ENCODE measurements at regions not wholly inside any gene's neighbourhood (a gene's known extent, or its start where the extent isn't known, plus 50 kb on each side); places are given as distances from the start of the nearest gene placed in this dataset.

DNA sequence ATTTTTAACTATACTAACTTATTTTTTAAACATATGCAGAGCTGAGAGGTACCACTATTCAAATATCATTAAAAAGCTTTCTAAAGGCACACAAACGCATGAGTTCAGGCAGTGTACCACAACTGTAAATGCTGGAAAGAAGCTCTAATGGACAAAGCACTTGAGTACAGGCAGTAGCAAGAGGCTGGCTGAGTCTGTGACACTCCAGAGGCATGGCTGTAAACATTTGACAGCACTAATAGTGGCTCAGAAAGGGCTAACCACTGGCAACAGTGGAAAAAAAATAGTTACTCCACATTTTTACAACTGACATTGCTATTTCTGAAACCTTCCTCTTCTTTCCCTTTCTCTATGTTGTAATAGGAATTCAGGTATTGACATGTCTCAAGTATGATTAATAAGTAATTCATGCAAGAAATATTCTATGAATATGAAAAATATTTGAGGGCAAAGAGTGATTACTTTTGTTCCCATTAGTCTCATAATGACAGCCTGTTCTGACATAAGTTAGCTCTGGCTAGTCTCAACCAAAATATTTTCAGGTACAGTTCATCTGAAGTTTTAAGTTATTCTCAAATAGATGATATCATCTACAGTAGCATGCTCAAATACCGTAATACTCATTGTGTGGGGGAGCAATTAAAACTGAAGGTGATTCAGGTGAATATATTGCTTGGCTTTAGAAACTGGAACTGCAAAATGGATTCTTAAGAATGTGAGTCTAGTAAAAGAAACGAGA lies 324.0 kb upstream of the POT1 start:
- Histone ChIP-seq H3K27me3 (ENCODE audit: control insufficient read depth, low read length) (no peaks in the 10 kb centered on the region), H3K4me3 (ENCODE audit: low read length) (no peak overlapping the region), H3K4me1 (ENCODE audit: control insufficient read depth, low read length) (no peaks in the 10 kb centered on the region), H3K36me3 (ENCODE audit: control insufficient read depth, low read length) (no peaks in the 10 kb centered on the region), H3K4me2 (ENCODE audit: low read length) (no peak overlapping the region), H3K9me2 (replicated peaks; ENCODE audit: control insufficient read depth, low read length) (no peaks in the 10 kb centered on the region), H3K9me3 (ENCODE audit: control insufficient read depth, insufficient read depth, low read length) (no peaks in the 10 kb centered on the region), H3F3A (ENCODE audit: control insufficient read depth, insufficient read depth) (no peaks in the 10 kb centered on the region), H3K27ac (ENCODE audit: low read depth, low read length) (no peak overlapping the region), H3K79me2 (ENCODE audit: control insufficient read depth, low read length) (no peaks in the 10 kb centered on the region), H4K20me1 (ENCODE audit: control insufficient read depth, insufficient read depth, low read depth, low read length) (no peaks in the 10 kb centered on the region)
- TF ChIP-seq, protein P1, sequence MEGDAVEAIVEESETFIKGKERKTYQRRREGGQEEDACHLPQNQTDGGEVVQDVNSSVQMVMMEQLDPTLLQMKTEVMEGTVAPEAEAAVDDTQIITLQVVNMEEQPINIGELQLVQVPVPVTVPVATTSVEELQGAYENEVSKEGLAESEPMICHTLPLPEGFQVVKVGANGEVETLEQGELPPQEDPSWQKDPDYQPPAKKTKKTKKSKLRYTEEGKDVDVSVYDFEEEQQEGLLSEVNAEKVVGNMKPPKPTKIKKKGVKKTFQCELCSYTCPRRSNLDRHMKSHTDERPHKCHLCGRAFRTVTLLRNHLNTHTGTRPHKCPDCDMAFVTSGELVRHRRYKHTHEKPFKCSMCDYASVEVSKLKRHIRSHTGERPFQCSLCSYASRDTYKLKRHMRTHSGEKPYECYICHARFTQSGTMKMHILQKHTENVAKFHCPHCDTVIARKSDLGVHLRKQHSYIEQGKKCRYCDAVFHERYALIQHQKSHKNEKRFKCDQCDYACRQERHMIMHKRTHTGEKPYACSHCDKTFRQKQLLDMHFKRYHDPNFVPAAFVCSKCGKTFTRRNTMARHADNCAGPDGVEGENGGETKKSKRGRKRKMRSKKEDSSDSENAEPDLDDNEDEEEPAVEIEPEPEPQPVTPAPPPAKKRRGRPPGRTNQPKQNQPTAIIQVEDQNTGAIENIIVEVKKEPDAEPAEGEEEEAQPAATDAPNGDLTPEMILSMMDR (IDR thresholded peaks at IDR 0.05; ENCODE audit: low read depth, low read length, poor library complexity, severe bottlenecking) = no peak
- TF ChIP-seq EZH2phosphoT487 (IDR thresholded peaks at IDR 0.05; ENCODE audit: borderline replicate concordance, low read length) = no peak

DNA sequence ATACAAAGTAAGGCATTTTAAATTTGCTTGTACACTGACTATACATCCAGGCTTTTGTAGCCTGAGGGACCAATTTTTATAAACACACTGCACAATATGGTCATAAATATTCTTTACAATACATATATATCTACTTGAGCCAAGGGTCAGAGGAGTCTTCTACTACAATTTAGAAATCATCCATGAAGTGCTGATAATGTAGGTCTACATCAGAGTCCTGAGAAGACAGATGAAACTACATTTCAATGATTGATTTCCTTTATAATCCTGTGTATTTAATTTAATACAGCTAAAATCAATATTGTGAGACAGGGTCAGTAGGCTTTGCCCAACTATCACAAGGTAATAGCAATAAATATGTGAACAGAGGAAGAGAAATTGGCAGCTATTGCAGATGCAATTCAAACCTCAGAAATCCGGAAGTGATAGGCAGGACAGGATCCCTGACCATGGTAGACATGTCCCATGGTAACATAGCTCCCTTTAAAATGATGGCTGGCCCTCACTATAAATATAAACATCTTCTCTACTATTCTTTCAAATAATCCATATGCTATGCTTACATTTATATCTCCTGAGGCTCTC lies 318.0 kb upstream of the POT1 start:
- no peaks in the 10 kb centered on the region for H3K79me2 ChIP-seq (ENCODE audit: control insufficient read depth, low read length)
- H4K20me1 ChIP-seq (ENCODE audit: control insufficient read depth, insufficient read depth, low read depth, low read length) = no peaks in the 10 kb centered on the region
- H3K9me3 ChIP-seq (ENCODE audit: control insufficient read depth, insufficient read depth, low read length) = no peaks in the 10 kb centered on the region
- no peak overlapping the region for H3K27ac ChIP-seq (ENCODE audit: low read depth, low read length)
- no peak overlapping the region for H3K4me3 ChIP-seq (ENCODE audit: low read length)
- no peaks in the 10 kb centered on the region for H3K27me3 ChIP-seq (ENCODE audit: control insufficient read depth, low read length)
- no peaks in the 10 kb centered on the region for H3K9me2 ChIP-seq (replicated peaks; ENCODE audit: control insufficient read depth, low read length)
- no peak overlapping the region for H3K4me2 ChIP-seq (ENCODE audit: low read length)
- H3K36me3 ChIP-seq (ENCODE audit: control insufficient read depth, low read length) = no peaks in the 10 kb centered on the region
- no peaks in the 10 kb centered on the region for H3F3A ChIP-seq (ENCODE audit: control insufficient read depth, insufficient read depth)
- H3K4me1 ChIP-seq (ENCODE audit: control insufficient read depth, low read length) = no peaks in the 10 kb centered on the region
- TF ChIP-seq, protein P1 (IDR thresholded peaks at IDR 0.05; ENCODE audit: low read depth, low read length, poor library complexity, severe bottlenecking) = no peak
- no peak for TF ChIP-seq EZH2phosphoT487 (IDR thresholded peaks at IDR 0.05; ENCODE audit: borderline replicate concordance, low read length)

DNA sequence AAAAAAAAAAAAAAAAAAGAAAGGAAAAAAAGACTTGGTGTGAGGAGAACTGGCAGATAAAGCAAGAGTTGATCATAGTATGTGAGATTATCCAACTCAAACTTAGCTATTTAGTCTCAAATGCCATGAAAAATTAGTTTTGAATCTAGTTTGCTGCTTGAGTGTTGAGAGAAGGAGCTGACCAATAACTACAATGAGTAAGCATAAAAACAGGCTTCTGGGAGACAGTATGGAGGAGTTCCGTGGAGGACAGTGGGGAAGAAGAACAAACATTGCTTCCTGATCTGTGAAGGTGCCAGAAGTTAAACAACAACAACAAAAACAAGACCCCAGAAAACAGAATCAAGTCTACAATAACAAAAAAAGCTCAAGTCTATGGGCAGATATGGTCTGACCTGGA lies 317.1 kb upstream of the POT1 start:
- Histone ChIP-seq H3K4me2 (ENCODE audit: low read length) (no peak overlapping the region), H4K20me1 (ENCODE audit: control insufficient read depth, insufficient read depth, low read depth, low read length) (no peaks in the 10 kb centered on the region)

More for the DNA sequence above, 317.1 kb upstream of the POT1 start:
- H3F3A ChIP-seq (ENCODE audit: control insufficient read depth, insufficient read depth) = no peaks in the 10 kb centered on the region
- H3K9me2 ChIP-seq (replicated peaks; ENCODE audit: control insufficient read depth, low read length) = no peaks in the 10 kb centered on the region
- no peaks in the 10 kb centered on the region for H3K36me3 ChIP-seq (ENCODE audit: control insufficient read depth, low read length)
- no peaks in the 10 kb centered on the region for H3K4me1 ChIP-seq (ENCODE audit: control insufficient read depth, low read length)
- no peak overlapping the region for H3K4me3 ChIP-seq (ENCODE audit: low read length)
- no peaks in the 10 kb centered on the region for H3K27me3 ChIP-seq (ENCODE audit: control insufficient read depth, low read length)
- no peak overlapping the region for H3K27ac ChIP-seq (ENCODE audit: low read depth, low read length)
- TF ChIP-seq EZH2phosphoT487 (IDR thresholded peaks at IDR 0.05; ENCODE audit: borderline replicate concordance, low read length) = no peak
- TF ChIP-seq, protein P1 (IDR thresholded peaks at IDR 0.05; ENCODE audit: low read depth, low read length, poor library complexity, severe bottlenecking) = no peak
- no peaks in the 10 kb centered on the region for H3K79me2 ChIP-seq (ENCODE audit: control insufficient read depth, low read length)
- H3K9me3 ChIP-seq (ENCODE audit: control insufficient read depth, insufficient read depth, low read length) = no peaks in the 10 kb centered on the region

All from DOHH2 (cell line).